Smooth muscle cell (in vitro differentiated cells): ENCODE measurements at regions not wholly inside any gene's neighbourhood (a gene's known extent, or its start where the extent isn't known, plus 50 kb on each side); places are given as distances from the start of the nearest gene placed in this dataset.

Source experiments
- DNase-seq: peaks from one replicate; lab custom pipeline; 2025; ENCODE audit not compliant: unreplicated experiment; lab: John Stamatoyannopoulos, UW
- H2AFZ ChIP-seq: fragments of 200-600 bp; sonication (generic); 2 replicates; pipeline ENCODE4 v1.6.0; 2016; ENCODE audit warnings: antibody characterized with exemption, low read depth, mild to moderate bottlenecking
- H3F3A ChIP-seq: fragments of 200-600 bp; sonication (generic); 2 replicates; pipeline ENCODE4 v1.6.0; 2017; ENCODE audit warnings: antibody characterized with exemption, low read depth
- H3K27ac ChIP-seq: fragments of 200-600 bp; sonication (generic); 2 replicates; pipeline ENCODE4 v1.5.1; 2016; ENCODE audit warnings: low read depth, mild to moderate bottlenecking
- H3K27me3 ChIP-seq: fragments of 200-600 bp; sonication (generic); 2 replicates; pipeline ENCODE4 v1.6.1; 2016; ENCODE audit warnings: low read depth, mild to moderate bottlenecking
- H3K36me3 ChIP-seq: fragments of 200-600 bp; sonication (generic); 2 replicates; pipeline ENCODE4 v1.5.1; 2016; ENCODE audit warnings: low read depth
- H3K4me1 ChIP-seq: fragments of 200-600 bp; sonication (generic); 2 replicates; pipeline ENCODE4 v1.5.1; 2016; ENCODE audit warnings: low read depth
- H3K4me2 ChIP-seq: fragments of 200-600 bp; sonication (generic); 2 replicates; pipeline ENCODE4 v1.6.0; 2016; ENCODE audit warnings: mild to moderate bottlenecking
- H3K4me3 ChIP-seq: fragments of 200-600 bp; sonication (generic); 2 replicates; pipeline ENCODE4 v1.5.1; 2016; ENCODE audit warnings: mild to moderate bottlenecking
- H3K79me2 ChIP-seq: fragments of 200-600 bp; sonication (generic); 2 replicates; pipeline ENCODE4 v1.6.0; 2016; ENCODE audit warnings: low read depth, mild to moderate bottlenecking
- H3K9ac ChIP-seq: fragments of 200-600 bp; sonication (generic); 2 replicates; pipeline ENCODE4 v1.6.0; 2016; ENCODE audit warnings: low read depth
- H3K9me3 ChIP-seq: fragments of 200-600 bp; sonication (generic); replicated peaks from 2 replicates; pipeline ENCODE4 v1.5.1; 2016; ENCODE audit warnings: low read depth
- H4K20me1 ChIP-seq: fragments of 200-600 bp; sonication (generic); 2 replicates; pipeline ENCODE4 v1.6.0; 2016; ENCODE audit warnings: low read depth
- WGBS: methylation state at CpG from one replicate; pipeline ENCODE4 v1.1.7; 2016; ENCODE audit warnings: low lambda C conversion rate; 5-methylcytosine and 5-hydroxymethylcytosine counted together
- TF ChIP-seq, protein P1 (sequence below): fragments of 200-600 bp; sonication (generic); IDR thresholded peaks from 2 replicates; pipeline ENCODE4 v1.5.1; 2017; ENCODE audit warnings: borderline replicate concordance, mild to moderate bottlenecking, antibody characterized with exemption; ENCODE audit not compliant: insufficient read depth, poor library complexity, severe bottlenecking

DNA sequence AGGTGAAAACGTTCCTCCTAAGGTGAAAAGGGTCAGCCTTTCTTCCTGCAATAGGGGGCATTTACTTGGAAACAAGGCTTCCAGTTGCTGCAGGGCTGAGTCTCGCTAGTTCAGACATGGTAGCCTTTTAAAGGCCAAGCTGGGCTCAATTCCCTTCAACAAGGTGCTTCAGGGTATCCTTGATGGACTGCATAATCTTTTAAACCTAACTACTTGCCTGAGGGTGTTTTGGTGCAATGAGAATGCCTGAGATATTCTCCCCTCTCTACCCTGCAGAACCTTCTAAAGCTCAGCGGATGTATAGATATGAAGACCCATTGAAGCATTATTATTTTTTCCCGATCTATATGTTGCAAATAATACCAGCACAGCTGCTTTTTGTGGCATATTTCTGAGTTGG is 416.1 kb downstream of the QKI start:
- Histone ChIP-seq H3K9me3 (no peaks in the 10 kb centered on the region), H4K20me1 (no peaks in the 10 kb centered on the region), H3K4me1 (peaks cover 7% of the 10 kb centered on the region), H3K9ac (no peak overlapping the region), H2AFZ (no peak overlapping the region), H3F3A (no peaks in the 10 kb centered on the region), H3K27ac (no peak overlapping the region), H3K79me2 (no peaks in the 10 kb centered on the region), H3K4me3 (no peak overlapping the region), H3K4me2 (no peak overlapping the region), H3K36me3 (no peaks in the 10 kb centered on the region), H3K27me3 (peaks cover 15% of the 10 kb centered on the region)
- no peak for DNase-seq
- WGBS: 81% methylated on average over 4 of the region's 4 CpGs
- TF ChIP-seq, protein P1, sequence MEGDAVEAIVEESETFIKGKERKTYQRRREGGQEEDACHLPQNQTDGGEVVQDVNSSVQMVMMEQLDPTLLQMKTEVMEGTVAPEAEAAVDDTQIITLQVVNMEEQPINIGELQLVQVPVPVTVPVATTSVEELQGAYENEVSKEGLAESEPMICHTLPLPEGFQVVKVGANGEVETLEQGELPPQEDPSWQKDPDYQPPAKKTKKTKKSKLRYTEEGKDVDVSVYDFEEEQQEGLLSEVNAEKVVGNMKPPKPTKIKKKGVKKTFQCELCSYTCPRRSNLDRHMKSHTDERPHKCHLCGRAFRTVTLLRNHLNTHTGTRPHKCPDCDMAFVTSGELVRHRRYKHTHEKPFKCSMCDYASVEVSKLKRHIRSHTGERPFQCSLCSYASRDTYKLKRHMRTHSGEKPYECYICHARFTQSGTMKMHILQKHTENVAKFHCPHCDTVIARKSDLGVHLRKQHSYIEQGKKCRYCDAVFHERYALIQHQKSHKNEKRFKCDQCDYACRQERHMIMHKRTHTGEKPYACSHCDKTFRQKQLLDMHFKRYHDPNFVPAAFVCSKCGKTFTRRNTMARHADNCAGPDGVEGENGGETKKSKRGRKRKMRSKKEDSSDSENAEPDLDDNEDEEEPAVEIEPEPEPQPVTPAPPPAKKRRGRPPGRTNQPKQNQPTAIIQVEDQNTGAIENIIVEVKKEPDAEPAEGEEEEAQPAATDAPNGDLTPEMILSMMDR: no peak

DNA sequence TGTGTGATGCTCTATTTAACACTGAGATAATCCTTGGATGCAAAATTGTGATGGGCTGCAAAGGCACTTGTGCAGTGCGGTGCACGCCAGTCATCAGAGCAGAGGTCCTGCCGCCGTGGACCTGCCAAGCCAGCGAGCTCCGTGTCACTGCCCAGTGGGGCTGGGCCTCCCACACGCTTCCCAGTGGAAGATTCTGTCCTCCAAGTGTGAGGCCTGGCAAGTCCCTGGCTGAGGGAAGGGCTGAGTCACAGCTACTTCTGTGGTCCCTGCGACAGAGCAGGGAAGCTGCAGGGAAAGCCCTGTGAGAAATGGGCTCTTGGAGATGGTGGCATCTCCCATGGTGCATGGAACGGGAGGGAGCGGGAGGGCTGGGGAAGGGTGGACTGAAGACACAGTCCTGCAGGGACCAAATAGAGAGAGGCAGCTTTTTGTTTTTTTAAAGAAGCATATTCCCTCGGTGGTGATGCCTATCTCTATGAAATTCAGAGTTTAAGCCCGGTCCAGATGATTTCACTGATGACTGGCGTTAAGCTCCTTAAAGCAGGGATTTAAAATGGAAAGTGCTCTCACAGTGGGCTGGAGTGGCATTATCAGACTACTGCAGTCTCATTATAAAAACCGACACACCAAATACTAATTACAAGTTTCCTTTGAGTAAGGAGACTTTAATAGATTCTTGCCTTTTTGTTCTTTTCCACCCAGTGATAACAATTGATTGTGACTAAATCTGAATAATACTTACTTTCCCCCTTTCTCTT is 413.7 kb downstream of the QKI start:
- no peak overlapping the region for H2AFZ ChIP-seq
- H3K79me2 ChIP-seq: no peaks in the 10 kb centered on the region
- peaks cover 15% of the 10 kb centered on the region for H3K27me3 ChIP-seq
- WGBS: 39% methylated on average over 14 of the region's 14 CpGs
- no peaks in the 10 kb centered on the region for H4K20me1 ChIP-seq
- peak overlapping the region; percentile 9 for H3K4me2 ChIP-seq
- no peaks in the 10 kb centered on the region for H3K36me3 ChIP-seq
- no peak for DNase-seq
- no peak overlapping the region for H3K27ac ChIP-seq
- no peak overlapping the region for H3K9ac ChIP-seq
- TF ChIP-seq, protein P1: no peak
- no peak overlapping the region for H3K4me3 ChIP-seq
- H3K9me3 ChIP-seq: no peaks in the 10 kb centered on the region
- peaks cover 7% of the 10 kb centered on the region for H3K4me1 ChIP-seq
- no peaks in the 10 kb centered on the region for H3F3A ChIP-seq

GRCh38 chr6:163827143-163827542 is 412.6 kb downstream of the QKI start:
- Histone ChIP-seq H3K4me2 (no peak overlapping the region), H3K9ac (no peak overlapping the region), H3F3A (no peaks in the 10 kb centered on the region), H3K9me3 (no peaks in the 10 kb centered on the region), H2AFZ (no peak overlapping the region), H3K27ac (no peak overlapping the region), H3K4me1 (peaks cover 7% of the 10 kb centered on the region), H3K4me3 (no peak overlapping the region), H4K20me1 (no peaks in the 10 kb centered on the region), H3K27me3 (peaks cover 15% of the 10 kb centered on the region), H3K36me3 (no peaks in the 10 kb centered on the region), H3K79me2 (no peaks in the 10 kb centered on the region)
- DNase-seq: no peak
- 86% methylated on average over 2 of the region's 2 CpGs for WGBS
- TF ChIP-seq, protein P1: no peak

DNA sequence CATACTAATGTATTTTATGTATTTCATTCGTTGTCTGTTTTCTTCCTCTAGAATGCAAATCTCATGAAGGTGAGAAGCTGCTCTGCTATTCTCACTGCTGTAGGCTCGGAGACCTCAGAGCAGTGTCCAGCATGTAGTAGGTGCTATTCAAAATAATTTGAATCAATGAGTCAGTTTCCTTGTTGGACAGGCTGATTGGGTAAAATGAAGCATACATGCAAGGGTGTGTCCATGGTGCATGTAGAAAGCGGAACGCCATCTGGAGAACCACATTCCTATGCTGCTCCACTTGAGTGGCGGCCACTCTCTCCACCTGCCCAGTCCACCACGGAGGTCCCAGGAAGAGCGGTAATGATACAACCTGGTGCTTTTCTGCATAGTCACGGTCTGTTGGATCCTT is 412.1 kb downstream of the QKI start:
- no peak overlapping the region for H3K9ac ChIP-seq
- no peaks in the 10 kb centered on the region for H3K36me3 ChIP-seq
- H3K27ac ChIP-seq: no peak overlapping the region
- TF ChIP-seq, protein P1: no peak
- no peaks in the 10 kb centered on the region for H3F3A ChIP-seq
- peaks cover 15% of the 10 kb centered on the region for H3K27me3 ChIP-seq
- H3K79me2 ChIP-seq: no peaks in the 10 kb centered on the region
- no peak overlapping the region for H3K4me3 ChIP-seq
- 95% methylated on average over 8 of the region's 8 CpGs for WGBS
- H3K9me3 ChIP-seq: no peaks in the 10 kb centered on the region
- no peaks in the 10 kb centered on the region for H4K20me1 ChIP-seq
- no peak for DNase-seq
- peaks cover 7% of the 10 kb centered on the region for H3K4me1 ChIP-seq
- H3K4me2 ChIP-seq: no peak overlapping the region
- no peak overlapping the region for H2AFZ ChIP-seq
